B cell (primary cell): ENCODE measurements at regions not wholly inside any gene's neighbourhood (a gene's known extent, or its start where the extent isn't known, plus 50 kb on each side); places are given as distances from the start of the nearest gene placed in this dataset.

ENCODE experiments used
- ATAC-seq: fragments of 200-7000 bp; cut with Tn5 transposase; one replicate; pipeline ENCODE4 v1.10.0; 2021; ENCODE audit warnings: low read depth, mild to moderate bottlenecking, moderate number of reproducible peaks, moderate library complexity
- CTCF ChIA-PET: fragments of 350-600 bp; sonication (Branson Sonifier 250); formaldehyde crosslinking; loops from one replicate; lab custom pipeline; 2021; ENCODE audit warnings: antibody characterized with exemption, inconsistent platforms; lab: Charles Lee
- POLR2A ChIA-PET: fragments of 350-600 bp; sonication (Branson Sonifier 250); formaldehyde crosslinking; loops from one replicate; lab custom pipeline; 2021; ENCODE audit warnings: antibody characterized with exemption; lab: Charles Lee
- DNase-seq: peaks from one replicate; pipeline ENCODE4 v3.0.0; 2013
- H2AFZ ChIP-seq: 2 replicates; pipeline ENCODE4 v1.6.1; 2012; ENCODE audit warnings: mild to moderate bottlenecking, low read depth, low read length; ENCODE audit not compliant: insufficient read depth, poor library complexity, severe bottlenecking
- H3K27ac ChIP-seq, 2 donors: 1 replicate in 1 of 2; 2 replicates in 1 of 2; pipeline ENCODE4 v1.5.1; 2012 to 2013; ENCODE audit warnings: low read length in 2 of 2, mild to moderate bottlenecking in 2 of 2, moderate library complexity in 1 of 2
- H3K27me3 ChIP-seq, 4 experiments: fragments of 200-600 bp in 1 of 4; sonication (generic) in 1 of 4; replicated peaks in 1 of 4; 1 replicate in 2 of 4; 2 replicates in 2 of 4; pipeline versions ENCODE4 v1.6.1 to v1.7.0; 2013 to 2016; ENCODE audit warnings: low read length in 3 of 4, mild to moderate bottlenecking in 2 of 4, mixed read lengths in 1 of 4, moderate library complexity in 1 of 4; ENCODE audit not compliant: insufficient read depth in 4 of 4, control insufficient read depth in 3 of 4; ENCODE audit errors: control extremely low read depth in 1 of 4
- H3K36me3 ChIP-seq, 2 experiments: replicated peaks in 1 of 2; 1 replicate in 1 of 2; 2 replicates in 1 of 2; pipeline versions ENCODE4 v1.6.1 to v1.7.1; 2013; ENCODE audit warnings: low read length in 1 of 2; ENCODE audit not compliant: insufficient read depth in 2 of 2, control insufficient read depth in 1 of 2; ENCODE audit errors: control extremely low read depth in 1 of 2, extremely low read depth in 1 of 2
- H3K4me1 ChIP-seq, 2 donors: fragments of 200-600 bp in 1 of 2; sonication (generic) in 1 of 2; 1 replicate in 1 of 2; 2 replicates in 1 of 2; pipeline versions ENCODE4 v1.5.1 to v1.6.1; 2013 to 2017; ENCODE audit warnings: low read length in 2 of 2; ENCODE audit not compliant: control insufficient read depth in 2 of 2, insufficient read depth in 2 of 2
- H3K4me2 ChIP-seq: replicated peaks from 2 replicates; pipeline ENCODE3; 2012; ENCODE audit warnings: mild to moderate bottlenecking, low read depth, low read length; ENCODE audit not compliant: poor library complexity, severe bottlenecking
- H3K4me3 ChIP-seq, 5 experiments: fragments of 200-600 bp in 1 of 5; sonication (generic) in 1 of 5; 1 replicate in 3 of 5; 2 replicates in 2 of 5; pipeline versions ENCODE4 v1.5.1 to v1.7.0; 2011 to 2016; ENCODE audit warnings: low read length in 4 of 5, mild to moderate bottlenecking in 4 of 5, low read depth in 2 of 5, control low read depth in 1 of 5, moderate library complexity in 1 of 5; ENCODE audit not compliant: insufficient read depth in 1 of 5; ENCODE audit errors: control extremely low read depth in 1 of 5, extremely low read depth in 1 of 5
- H3K79me2 ChIP-seq: fragments of 200-600 bp; sonication (generic); one replicate; pipeline ENCODE4 v1.6.0; 2016; ENCODE audit warnings: low read length; ENCODE audit not compliant: control insufficient read depth, insufficient read depth
- H3K9ac ChIP-seq: fragments of 200-600 bp; sonication (generic); 2 replicates; pipeline ENCODE4 v1.6.1; 2017; ENCODE audit warnings: mild to moderate bottlenecking, low read length, moderate library complexity
- H3K9me3 ChIP-seq, 3 donors: one replicate each; pipeline versions ENCODE4 v1.6.1 to v1.7.1; 2013; ENCODE audit warnings: low read length in 2 of 3; ENCODE audit not compliant: control insufficient read depth in 2 of 3, insufficient read depth in 1 of 3; ENCODE audit errors: control extremely low read depth in 1 of 3
- H4K20me1 ChIP-seq: 2 replicates; pipeline ENCODE4 v1.6.0; 2012; ENCODE audit warnings: mild to moderate bottlenecking, low read length; ENCODE audit not compliant: insufficient read depth, control insufficient read depth, poor library complexity, severe bottlenecking
- H3K27ac Mint-ChIP-seq: one replicate; pipeline ENCODE4 v1.8.0; 2021; ENCODE audit warnings: mixed read lengths
- H3K27me3 Mint-ChIP-seq: one replicate; pipeline ENCODE4 v1.8.0; 2021; ENCODE audit warnings: mixed read lengths
- H3K4me1 Mint-ChIP-seq: one replicate; pipeline ENCODE4 v1.8.0; 2021; ENCODE audit warnings: mixed read lengths
- H3K4me3 Mint-ChIP-seq: one replicate; pipeline ENCODE4 v1.8.0; 2021; ENCODE audit warnings: mixed read lengths
- H3K9me3 Mint-ChIP-seq: one replicate; pipeline ENCODE4 v1.8.0; 2022; ENCODE audit warnings: mixed read lengths; ENCODE audit not compliant: insufficient read depth
- EZH2 ChIP-seq: IDR thresholded peaks from 2 replicates; pipeline ENCODE4 v1.6.1; 2012; ENCODE audit warnings: borderline replicate concordance, low read depth, mild to moderate bottlenecking, moderate library complexity, low read length; ENCODE audit not compliant: insufficient read depth, poor library complexity, severe bottlenecking
- WGBS: methylation state at CpG from one replicate; pipeline ENCODE4 v1.1.5; 2013; ENCODE audit warnings: missing lambda C conversion rate; ENCODE audit not compliant: insufficient coverage; 5-methylcytosine and 5-hydroxymethylcytosine counted together
- intact Hi-C: fragments of 100-400 bp; cut with micrococcal nuclease; formaldehyde crosslinking; loops from one replicate; pipeline ENCODE4 v1.10.0; 2022
- TF ChIP-seq, protein P1 (sequence below): fragments of 200-600 bp; IDR thresholded peaks from one replicate; pipeline ENCODE4 v1.8.0; 2022; ENCODE audit warnings: antibody characterized with exemption, mild to moderate bottlenecking

DNA sequence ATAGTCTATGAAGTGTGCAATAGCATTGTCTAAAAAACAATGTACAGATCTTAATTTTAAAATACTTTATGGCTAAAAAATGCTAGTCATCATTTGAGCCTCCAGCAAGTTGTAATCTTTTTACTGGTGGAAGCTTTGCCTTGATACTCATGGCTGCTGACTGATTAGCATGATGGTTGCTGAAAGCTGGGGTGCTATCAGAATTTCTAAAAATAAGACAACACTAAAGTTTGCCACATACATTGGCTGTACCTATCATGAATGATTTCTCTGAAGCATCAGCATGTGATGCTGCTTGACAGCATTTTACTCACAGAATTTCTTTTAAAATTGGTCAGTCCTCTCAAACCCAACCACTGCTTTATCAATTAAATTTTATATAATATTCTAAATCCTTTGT, 101.5 kb upstream of the TMEM168 start:
- Mint-ChIP-seq H3K4me1 (peaks cover 9% of the 10 kb centered on the region), H3K9me3 (no peaks in the 10 kb centered on the region), H3K27ac (no peak overlapping the region), H3K27me3 (no peaks in the 10 kb centered on the region), H3K4me3 (no peak overlapping the region)
- H3K9me3 ChIP-seq: no peaks in the 10 kb centered on the region
- ChIA-PET CTCF (no interaction called here), POLR2A (interaction anchor here (0.6 kb wide), 1 partner anchor 93 kb away, joined by 6 read pairs; no protein-coding TSS in a partner anchor)
- TF ChIP-seq EZH2: no peak
- TF ChIP-seq, protein P1, sequence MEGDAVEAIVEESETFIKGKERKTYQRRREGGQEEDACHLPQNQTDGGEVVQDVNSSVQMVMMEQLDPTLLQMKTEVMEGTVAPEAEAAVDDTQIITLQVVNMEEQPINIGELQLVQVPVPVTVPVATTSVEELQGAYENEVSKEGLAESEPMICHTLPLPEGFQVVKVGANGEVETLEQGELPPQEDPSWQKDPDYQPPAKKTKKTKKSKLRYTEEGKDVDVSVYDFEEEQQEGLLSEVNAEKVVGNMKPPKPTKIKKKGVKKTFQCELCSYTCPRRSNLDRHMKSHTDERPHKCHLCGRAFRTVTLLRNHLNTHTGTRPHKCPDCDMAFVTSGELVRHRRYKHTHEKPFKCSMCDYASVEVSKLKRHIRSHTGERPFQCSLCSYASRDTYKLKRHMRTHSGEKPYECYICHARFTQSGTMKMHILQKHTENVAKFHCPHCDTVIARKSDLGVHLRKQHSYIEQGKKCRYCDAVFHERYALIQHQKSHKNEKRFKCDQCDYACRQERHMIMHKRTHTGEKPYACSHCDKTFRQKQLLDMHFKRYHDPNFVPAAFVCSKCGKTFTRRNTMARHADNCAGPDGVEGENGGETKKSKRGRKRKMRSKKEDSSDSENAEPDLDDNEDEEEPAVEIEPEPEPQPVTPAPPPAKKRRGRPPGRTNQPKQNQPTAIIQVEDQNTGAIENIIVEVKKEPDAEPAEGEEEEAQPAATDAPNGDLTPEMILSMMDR: no peak
- intact Hi-C loops: no loop called here
- peaks cover under 1% of the 10 kb centered on the region for H4K20me1 ChIP-seq
- no peak overlapping the region for H3K4me2 ChIP-seq
- H3K27me3 ChIP-seq: no peaks in the 10 kb centered on the region
- no peaks in the 10 kb centered on the region for H3K4me1 ChIP-seq
- no peak overlapping the region for H3K27ac ChIP-seq
- H3K4me3 ChIP-seq: no peak overlapping the region
- no peak overlapping the region for H2AFZ ChIP-seq
- no peak for DNase-seq
- no peak overlapping the region for H3K9ac ChIP-seq
- no peaks in the 10 kb centered on the region for H3K79me2 ChIP-seq
- ATAC-seq: no peak
- H3K36me3 ChIP-seq: peaks cover 5% of the 10 kb centered on the region in 2 experiments

DNA sequence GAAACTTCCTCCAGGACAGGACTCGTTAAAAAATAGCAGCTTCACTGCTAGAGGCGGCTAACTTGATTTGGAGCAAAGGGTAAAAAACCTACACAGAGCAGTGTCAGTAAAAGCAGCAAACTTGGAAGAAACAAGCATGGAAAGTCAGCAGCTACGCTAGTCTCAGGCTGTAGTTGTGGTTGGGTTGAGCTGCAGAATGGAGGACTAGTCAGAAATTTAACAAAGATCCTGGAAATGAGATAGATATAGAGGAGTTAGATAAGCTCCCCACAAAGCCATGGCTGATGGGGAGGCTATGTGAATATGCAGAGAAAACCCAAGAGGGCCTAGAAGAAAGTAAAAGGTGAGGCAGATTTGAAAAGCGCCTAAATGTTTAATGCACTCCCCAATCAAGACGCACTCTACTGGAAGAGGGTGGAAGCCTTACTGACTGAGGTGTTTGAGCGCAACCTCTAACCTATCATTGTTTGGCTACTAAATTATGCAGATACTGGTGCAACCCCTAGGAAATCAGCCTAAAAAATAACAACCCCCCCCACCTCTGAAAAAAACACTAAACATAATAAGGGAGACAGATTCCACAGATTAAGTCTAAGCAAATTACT, 99.7 kb upstream of the TMEM168 start:
- no peak overlapping the region for H3K4me3 Mint-ChIP-seq
- H3K27ac Mint-ChIP-seq: no peak overlapping the region
- no peaks in the 10 kb centered on the region for H3K27me3 Mint-ChIP-seq
- H3K9ac ChIP-seq: no peak overlapping the region
- peaks cover 5% of the 10 kb centered on the region in 2 experiments for H3K36me3 ChIP-seq
- no peaks in the 10 kb centered on the region for H3K4me1 ChIP-seq
- H3K4me2 ChIP-seq: no peak overlapping the region
- H4K20me1 ChIP-seq: no peaks in the 10 kb centered on the region
- TF ChIP-seq, protein P1: no peak
- TF ChIP-seq EZH2: no peak
- H3K4me3 ChIP-seq: no peak overlapping the region
- ChIA-PET CTCF (interaction anchor here (0.8 to 1.1 kb wide), 2 partner anchors 9 to 19 kb away, joined by 4 to 5 read pairs; no protein-coding TSS in a partner anchor), POLR2A (no interaction called here)
- peaks cover 9% of the 10 kb centered on the region for H3K4me1 Mint-ChIP-seq
- no peaks in the 10 kb centered on the region for H3K27me3 ChIP-seq
- H3K27ac ChIP-seq: no peak overlapping the region
- WGBS: 68% methylated on average over 3 of the region's 6 CpGs
- DNase-seq (no peak), ATAC-seq (no peak)
- H3K79me2 ChIP-seq: no peaks in the 10 kb centered on the region
- no peak overlapping the region for H2AFZ ChIP-seq
- peaks cover 0 to 1% (median 0%) of the 10 kb centered on the region in 3 donors for H3K9me3 ChIP-seq
- H3K9me3 Mint-ChIP-seq: no peaks in the 10 kb centered on the region
- intact Hi-C loops: loop anchor here (10.0 kb wide), 1 partner anchor 435 kb away; the partner anchor contains the start of gene IFRD1
